Fibroblast of pulmonary artery (primary cell): ENCODE measurements at regions not wholly inside any gene's neighbourhood (a gene's known extent, or its start where the extent isn't known, plus 50 kb on each side); places are given as distances from the start of the nearest gene placed in this dataset.

Experiments
- DNase-seq: peaks from one replicate; pipeline ENCODE4 v3.0.0-alpha.2; 2010; ENCODE audit warnings: low read depth
- H3K4me3 ChIP-seq: replicated peaks from 2 replicates; pipeline ENCODE4 v1.5.1; 2011; ENCODE audit warnings: low read depth, mild to moderate bottlenecking, control low read depth, low read length, moderate library complexity
- TF ChIP-seq, protein P1 (sequence below): IDR thresholded peaks from 2 replicates; pipeline ENCODE4 v1.5.1; 2011; ENCODE audit warnings: mild to moderate bottlenecking, control low read depth, low read length, inconsistent platforms; ENCODE audit errors: missing control alignments

DNA sequence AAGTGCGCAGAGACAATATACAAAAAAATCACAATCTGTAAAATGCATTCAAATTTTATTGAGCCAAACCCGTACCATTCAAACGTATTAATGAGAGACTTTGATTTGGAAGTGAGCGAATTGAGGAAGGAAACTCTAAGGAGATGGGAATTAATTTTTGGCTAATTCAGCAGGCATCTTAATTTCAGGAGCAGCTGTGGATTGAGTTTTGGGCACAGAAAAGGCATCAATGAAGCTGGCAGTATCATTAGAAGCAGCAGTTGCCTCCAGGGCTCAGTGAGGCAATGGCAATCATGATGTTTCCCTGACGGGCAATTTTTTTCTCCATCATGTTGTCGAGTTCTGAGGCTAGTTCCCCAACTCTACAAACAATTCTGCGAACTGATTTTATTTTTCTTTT is 2041.6 kb downstream of the NCAM2 start:
- TF ChIP-seq, protein P1, sequence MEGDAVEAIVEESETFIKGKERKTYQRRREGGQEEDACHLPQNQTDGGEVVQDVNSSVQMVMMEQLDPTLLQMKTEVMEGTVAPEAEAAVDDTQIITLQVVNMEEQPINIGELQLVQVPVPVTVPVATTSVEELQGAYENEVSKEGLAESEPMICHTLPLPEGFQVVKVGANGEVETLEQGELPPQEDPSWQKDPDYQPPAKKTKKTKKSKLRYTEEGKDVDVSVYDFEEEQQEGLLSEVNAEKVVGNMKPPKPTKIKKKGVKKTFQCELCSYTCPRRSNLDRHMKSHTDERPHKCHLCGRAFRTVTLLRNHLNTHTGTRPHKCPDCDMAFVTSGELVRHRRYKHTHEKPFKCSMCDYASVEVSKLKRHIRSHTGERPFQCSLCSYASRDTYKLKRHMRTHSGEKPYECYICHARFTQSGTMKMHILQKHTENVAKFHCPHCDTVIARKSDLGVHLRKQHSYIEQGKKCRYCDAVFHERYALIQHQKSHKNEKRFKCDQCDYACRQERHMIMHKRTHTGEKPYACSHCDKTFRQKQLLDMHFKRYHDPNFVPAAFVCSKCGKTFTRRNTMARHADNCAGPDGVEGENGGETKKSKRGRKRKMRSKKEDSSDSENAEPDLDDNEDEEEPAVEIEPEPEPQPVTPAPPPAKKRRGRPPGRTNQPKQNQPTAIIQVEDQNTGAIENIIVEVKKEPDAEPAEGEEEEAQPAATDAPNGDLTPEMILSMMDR: no peak
- DNase-seq: no peak
- H3K4me3 ChIP-seq: no peak overlapping the region

DNA sequence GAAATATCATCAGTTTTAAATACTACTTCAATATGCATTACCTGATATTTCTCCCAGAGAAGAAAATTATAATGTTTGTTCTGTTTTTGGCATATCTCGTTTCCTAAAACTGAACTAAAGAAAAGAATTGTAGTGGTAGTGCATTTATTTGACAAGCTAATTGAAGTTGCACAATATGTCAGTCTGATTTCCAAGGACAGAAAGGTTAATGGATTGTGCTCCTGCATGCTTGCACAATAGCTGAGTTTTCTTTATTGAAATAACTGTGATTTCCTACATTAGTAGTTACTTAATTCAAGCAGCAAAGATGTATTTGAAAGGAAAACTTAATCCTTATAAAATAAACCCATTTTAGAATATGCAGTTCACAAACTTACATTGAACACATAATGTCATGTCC is 2047.7 kb downstream of the NCAM2 start:
- TF ChIP-seq, protein P1: no peak
- DNase-seq: no peak

DNA sequence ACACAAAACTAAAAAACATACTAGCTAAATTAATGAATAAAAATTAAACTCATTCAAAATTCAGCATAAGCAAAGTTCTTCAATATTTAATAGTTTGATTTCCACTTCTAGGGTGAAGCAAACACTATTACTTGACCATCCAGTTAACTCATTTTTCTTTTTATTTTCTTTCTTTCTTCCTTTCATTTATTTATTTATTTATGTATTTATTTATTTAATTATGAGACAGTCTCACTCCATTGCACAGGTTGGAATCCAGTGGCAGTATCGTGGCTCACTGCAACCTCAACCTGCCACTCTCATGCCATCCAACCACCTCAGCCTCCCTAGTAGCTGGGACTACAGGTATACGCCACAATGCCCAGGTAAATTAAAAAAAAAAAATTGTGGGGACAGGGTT is 2069.5 kb downstream of the NCAM2 start:
- H3K4me3 ChIP-seq: no peak overlapping the region
- no peak for DNase-seq
- TF ChIP-seq, protein P1: no peak

More for the DNA sequence above, 2047.7 kb downstream of the NCAM2 start:
- no peak overlapping the region for H3K4me3 ChIP-seq

DNA sequence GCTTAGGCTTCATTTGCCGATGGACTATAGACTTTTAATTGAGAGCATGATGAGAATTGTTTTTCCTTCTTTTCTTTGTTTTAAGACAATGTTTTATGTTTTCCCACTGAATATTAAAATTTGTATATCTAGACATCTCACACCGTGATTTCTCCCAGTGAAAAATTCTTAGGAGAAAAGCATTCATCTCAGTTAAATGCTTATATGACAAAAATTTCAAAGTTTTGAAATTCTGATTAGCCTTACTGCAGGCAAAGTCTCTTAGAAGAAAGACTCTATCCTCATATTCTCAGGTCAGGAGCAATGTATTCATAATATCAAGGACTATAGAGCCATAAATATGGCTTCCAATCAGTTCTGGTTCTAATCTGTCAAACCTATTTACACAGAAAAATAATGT is 2085.0 kb downstream of the NCAM2 start:
- no peak for DNase-seq
- TF ChIP-seq, protein P1: no peak
- no peak overlapping the region for H3K4me3 ChIP-seq

DNA sequence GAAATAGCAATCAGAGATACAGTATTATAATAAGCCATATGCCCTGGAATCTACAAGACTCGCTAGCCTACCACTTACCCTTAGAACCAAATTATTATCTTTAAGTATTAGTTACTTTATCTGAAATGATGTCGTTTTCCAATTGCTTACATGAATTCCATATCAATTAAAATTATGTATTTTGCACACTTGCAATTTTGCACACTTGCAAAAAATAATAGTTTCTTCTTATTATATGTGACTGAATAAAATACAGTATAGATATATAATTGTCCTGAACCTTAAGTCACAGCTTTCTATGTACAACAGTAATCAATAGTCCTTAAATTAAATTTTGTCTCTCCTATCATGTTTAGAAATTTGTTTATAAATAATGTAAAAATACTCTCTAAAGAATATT is 2095.1 kb downstream of the NCAM2 start:
- no peak for DNase-seq
- TF ChIP-seq, protein P1: no peak
- H3K4me3 ChIP-seq: no peak overlapping the region

DNA sequence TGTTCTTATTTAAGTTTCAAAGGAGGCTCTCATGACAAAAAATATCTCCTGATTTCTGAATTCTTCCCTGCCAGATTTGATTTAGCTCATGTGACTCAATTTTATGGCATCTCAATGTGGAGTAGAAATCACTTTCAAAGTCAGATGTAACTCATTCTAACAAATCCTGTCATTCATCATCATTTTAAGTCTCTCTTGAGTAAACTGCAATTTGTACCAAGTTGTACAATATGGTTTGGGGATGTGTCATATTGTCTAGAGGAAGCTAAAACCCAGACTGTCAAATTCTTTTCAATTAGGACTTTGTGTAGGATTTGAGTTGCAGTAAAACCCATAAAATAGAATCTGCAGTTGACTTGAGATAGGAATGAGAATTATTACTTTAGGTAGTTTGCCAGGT is 2101.0 kb downstream of the NCAM2 start:
- no peak overlapping the region for H3K4me3 ChIP-seq
- no peak for DNase-seq
- TF ChIP-seq, protein P1: no peak

DNA sequence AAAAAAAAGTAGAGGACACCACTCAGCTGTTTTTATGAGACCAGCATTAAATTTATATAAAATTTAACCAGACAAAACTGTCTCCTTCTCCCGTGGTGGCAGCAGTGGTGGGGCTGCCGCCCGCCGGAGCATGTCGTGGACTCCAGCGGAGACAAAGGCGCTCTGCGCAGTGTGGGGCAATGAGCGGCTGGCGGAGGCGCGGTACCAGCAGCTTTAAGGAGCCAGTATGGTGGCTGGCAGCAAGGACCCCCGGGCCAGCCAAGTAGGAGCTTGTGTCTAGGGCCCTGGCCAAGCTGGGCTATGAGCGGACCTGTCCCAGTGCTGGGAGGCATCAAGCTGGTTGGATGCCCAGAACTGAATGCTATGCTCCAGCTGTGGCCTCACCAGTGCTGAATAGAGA is 2102.9 kb downstream of the NCAM2 start:
- H3K4me3 ChIP-seq: no peak overlapping the region
- no peak for DNase-seq
- TF ChIP-seq, protein P1: no peak
